ENCODE measurements at regions not wholly inside any gene's neighbourhood (a gene's known extent, or its start where the extent isn't known, plus 50 kb on each side); places are given as distances from the start of the nearest gene placed in this dataset.
"Not testable (repeated sequence)": the region's sequence is repeated elsewhere in the genome, so short reads cannot be mapped to it uniquely, and the experiment has no call there.

- H3K23ac ChIP-seq (ENCODE audit: low read depth, low read length); H2AK5ac ChIP-seq (ENCODE audit: low read depth, low read length); H2AFZ ChIP-seq (replicated peaks; ENCODE audit: low read length, poor library complexity); in situ Hi-C loops (cut with MboI; ENCODE audit: low sequenced_read_pairs); ATAC-seq (ENCODE audit: low read depth); H4K5ac ChIP-seq (ENCODE audit: low read depth, low read length); H4K20me1 ChIP-seq (ENCODE audit: insufficient read depth, low read length); CTCF ChIA-PET; H4K8ac ChIP-seq (ENCODE audit: low read depth in 2 of 2, low read length in 2 of 2); DNase-seq; POLR2A ChIA-PET (ENCODE audit: unreplicated experiment); H2AK9ac ChIP-seq (replicated peaks; ENCODE audit: low read depth, low read length, poor library complexity); H2BK15ac ChIP-seq (ENCODE audit: low read depth, low read length); H3K4ac ChIP-seq (ENCODE audit: low read depth, low read length); H3K27me3 ChIP-seq (ENCODE audit: control insufficient read depth, insufficient read depth, low read length); H3K79me1 ChIP-seq (ENCODE audit: low read depth in 1 of 2, low read length in 2 of 2); BruUV-seq (replicated peaks); H3K9me3 ChIP-seq (ENCODE audit: control insufficient read depth, insufficient read depth, low read length); H2BK20ac ChIP-seq (ENCODE audit: low read depth, low read length); H3K9me1 ChIP-seq (ENCODE audit: insufficient read depth, low read length); H3K4me2 ChIP-seq (ENCODE audit: low read depth, low read length); H2BK120ac ChIP-seq (ENCODE audit: low read depth, low read length); dilution Hi-C loops (cut with HindIII; ENCODE audit: low sequenced_read_pairs, unreplicated experiment); H3K14ac ChIP-seq (replicated peaks; ENCODE audit: low read depth, low read length); H3K56ac ChIP-seq (ENCODE audit: extremely low read depth, insufficient read depth, low read length); H3K4me1 ChIP-seq (ENCODE audit: control insufficient read depth, insufficient read depth, low read length); H2BK5ac ChIP-seq (ENCODE audit: low read depth, low read length, poor library complexity, severe bottlenecking); H3K4me3 ChIP-seq (ENCODE audit: insufficient read depth, low read depth, low read length); H3K9ac ChIP-seq (ENCODE audit: low read depth, low read length); H3K36me3 ChIP-seq (ENCODE audit: control insufficient read depth, insufficient read depth, low read length); intact Hi-C loops (cut with micrococcal nuclease); H4K91ac ChIP-seq (ENCODE audit: insufficient read depth, low read depth, low read length); H3K27ac ChIP-seq (ENCODE audit: insufficient read depth, low read length): not testable (repeated sequence)
- H3K18ac ChIP-seq (ENCODE audit: low read depth, low read length), result peak overlapping the region; percentile 75; the same call in 1 of the 2 replicates
- TF ChIP-seq CEBPB (IDR thresholded peaks at IDR 0.05; ENCODE audit: low read depth, low read length), result peak; percentile 59
These were observed 98.2 kb upstream of the TCF21 start for GRCh38 chr6:133790756-133791155.

GRCh38 chr6:133795051-133795450, 93.9 kb upstream of the TCF21 start:
- H3K56ac ChIP-seq (ENCODE audit: extremely low read depth, insufficient read depth, low read length); H3K9me3 ChIP-seq (ENCODE audit: control insufficient read depth, insufficient read depth, low read length); H2BK20ac ChIP-seq (ENCODE audit: low read depth, low read length); H3K18ac ChIP-seq (ENCODE audit: low read depth, low read length); ATAC-seq (ENCODE audit: low read depth); H3K4me2 ChIP-seq (ENCODE audit: low read depth, low read length); intact Hi-C loops (cut with micrococcal nuclease); H3K9me1 ChIP-seq (ENCODE audit: insufficient read depth, low read length); H3K27ac ChIP-seq (ENCODE audit: insufficient read depth, low read length); DNase-seq; H4K91ac ChIP-seq (ENCODE audit: insufficient read depth, low read depth, low read length); dilution Hi-C loops (cut with HindIII; ENCODE audit: low sequenced_read_pairs, unreplicated experiment); POLR2A ChIA-PET (ENCODE audit: unreplicated experiment); H2BK15ac ChIP-seq (ENCODE audit: low read depth, low read length); H2AFZ ChIP-seq (replicated peaks; ENCODE audit: low read length, poor library complexity); H3K14ac ChIP-seq (replicated peaks; ENCODE audit: low read depth, low read length); H2AK5ac ChIP-seq (ENCODE audit: low read depth, low read length); H3K79me1 ChIP-seq (ENCODE audit: low read depth in 1 of 2, low read length in 2 of 2); H2AK9ac ChIP-seq (replicated peaks; ENCODE audit: low read depth, low read length, poor library complexity); H4K8ac ChIP-seq (ENCODE audit: low read depth in 2 of 2, low read length in 2 of 2); BruUV-seq (replicated peaks); H3K36me3 ChIP-seq (ENCODE audit: control insufficient read depth, insufficient read depth, low read length); H3K4ac ChIP-seq (ENCODE audit: low read depth, low read length); H2BK120ac ChIP-seq (ENCODE audit: low read depth, low read length); CTCF ChIA-PET; H3K4me3 ChIP-seq (ENCODE audit: insufficient read depth, low read depth, low read length); H4K20me1 ChIP-seq (ENCODE audit: insufficient read depth, low read length); H3K4me1 ChIP-seq (ENCODE audit: control insufficient read depth, insufficient read depth, low read length); in situ Hi-C loops (cut with MboI; ENCODE audit: low sequenced_read_pairs); H2BK5ac ChIP-seq (ENCODE audit: low read depth, low read length, poor library complexity, severe bottlenecking); H4K5ac ChIP-seq (ENCODE audit: low read depth, low read length); H3K23ac ChIP-seq (ENCODE audit: low read depth, low read length); H3K9ac ChIP-seq (ENCODE audit: low read depth, low read length); H3K27me3 ChIP-seq (ENCODE audit: control insufficient read depth, insufficient read depth, low read length): not testable (repeated sequence)
- WGBS, 2 experiments (ENCODE audit: extremely low coverage in 2 of 2, insufficient read length in 1 of 2), result no CpG with 5 or more reads among the region's 2 CpGs

Measured in IMR-90 (cell line).